Stimulated activated CD8-positive, alpha-beta memory T cell treated with anti-CD3 and anti-CD28 coated beads, Interleukin-15, amount 100 ng/mL, for 24 hours (primary cell): ENCODE measurements at regions not wholly inside any gene's neighbourhood (a gene's known extent, or its start where the extent isn't known, plus 50 kb on each side); places are given as distances from the start of the nearest gene placed in this dataset.
"Not testable (repeated sequence)": the region's sequence is repeated elsewhere in the genome, so short reads cannot be mapped to it uniquely, and the experiment has no call there.

Experiments used
- DNase-seq: peaks from one replicate; pipeline ENCODE4 v3.0.0-alpha.2; 2020; ENCODE audit warnings: low read depth

DNA sequence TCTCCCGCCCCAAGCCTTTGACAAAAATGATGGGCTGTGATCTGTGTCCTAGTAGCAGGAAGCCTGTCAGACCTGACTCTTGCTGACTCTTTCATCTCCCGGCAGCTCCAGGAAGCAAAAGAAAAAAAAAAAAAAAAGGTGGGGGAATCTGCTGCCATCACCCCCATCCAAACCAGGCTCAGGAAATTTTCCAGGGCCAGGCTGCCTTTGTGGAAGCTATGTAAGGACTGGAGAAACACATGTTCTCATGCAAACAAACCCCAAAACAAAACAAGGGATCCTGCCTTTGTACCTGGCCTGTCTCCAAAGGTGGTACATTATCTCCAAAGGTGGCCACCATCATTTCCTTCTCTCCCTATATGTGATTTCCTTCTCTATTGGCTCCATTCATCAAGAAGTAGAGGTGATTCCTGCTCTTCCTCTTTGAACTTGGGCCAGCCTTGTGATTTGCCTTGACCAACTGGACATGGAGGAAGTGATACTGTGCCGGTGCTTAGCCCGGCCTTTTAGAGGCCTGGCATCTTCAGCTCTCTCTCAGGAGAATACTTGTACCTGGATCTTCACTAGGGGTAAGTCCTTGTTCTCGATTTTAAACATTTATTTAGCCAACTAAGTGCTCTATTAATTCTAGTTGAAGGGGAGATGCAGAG, 192.2 kb upstream of the SVIL start:
- DNase-seq, result no peak

GRCh38 chr10:29826221-29826620, 191.4 kb upstream of the SVIL start:
- DNase-seq, result no peak

DNA sequence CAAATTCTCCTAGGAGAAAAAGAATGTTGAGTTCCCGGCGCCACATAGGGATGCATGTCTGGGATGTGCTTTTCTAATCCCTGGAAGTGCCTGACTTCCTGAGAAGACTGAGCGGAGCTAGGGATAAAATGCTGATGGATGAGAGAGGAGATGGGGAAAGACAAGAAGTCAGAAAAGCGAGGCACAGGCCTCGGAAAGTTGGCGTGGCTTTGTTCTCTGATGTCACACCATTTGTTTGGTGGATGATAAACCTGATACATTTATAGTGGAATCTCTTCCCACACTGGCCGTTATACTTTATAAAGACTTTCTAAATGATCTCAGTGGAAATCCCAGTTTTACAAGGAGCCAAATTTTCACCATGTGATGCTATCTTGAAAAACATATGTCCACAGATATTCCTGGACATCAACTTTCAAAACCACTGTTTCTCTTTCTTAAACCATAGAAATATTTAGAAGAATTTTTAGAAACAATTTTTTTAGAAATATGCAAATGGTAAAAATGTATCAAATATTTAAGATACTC, 188.8 kb upstream of the SVIL start:
- DNase-seq, result no peak

DNA sequence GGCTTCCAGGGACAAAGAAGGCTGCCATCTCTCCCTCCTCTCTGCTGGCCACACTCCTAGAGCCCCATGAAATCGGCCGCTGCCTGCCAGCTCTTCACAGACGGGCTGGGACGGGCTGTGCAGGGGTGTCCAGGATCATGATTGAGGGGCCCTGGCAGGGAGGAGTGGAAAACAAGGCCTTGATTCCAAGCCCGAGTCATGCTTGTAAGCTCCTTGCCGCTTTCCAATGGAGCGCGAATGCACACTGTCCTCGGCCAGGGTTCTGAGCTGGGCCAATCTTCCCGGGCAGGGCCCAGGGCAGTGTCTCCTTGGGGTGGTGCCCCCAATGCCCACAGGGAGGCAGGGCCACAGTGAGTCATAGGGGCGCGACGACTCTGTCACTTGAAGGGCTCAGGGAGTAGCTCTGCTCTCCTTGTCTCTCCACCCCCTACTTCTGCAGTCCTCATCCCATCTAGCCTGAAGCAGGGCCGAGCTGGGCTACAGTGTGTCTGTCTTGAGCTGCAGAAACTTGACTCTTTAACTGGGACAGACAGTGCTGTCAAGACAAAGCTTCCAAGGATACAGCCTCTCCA, 186.2 kb upstream of the SVIL start:
- no peak for DNase-seq

DNA sequence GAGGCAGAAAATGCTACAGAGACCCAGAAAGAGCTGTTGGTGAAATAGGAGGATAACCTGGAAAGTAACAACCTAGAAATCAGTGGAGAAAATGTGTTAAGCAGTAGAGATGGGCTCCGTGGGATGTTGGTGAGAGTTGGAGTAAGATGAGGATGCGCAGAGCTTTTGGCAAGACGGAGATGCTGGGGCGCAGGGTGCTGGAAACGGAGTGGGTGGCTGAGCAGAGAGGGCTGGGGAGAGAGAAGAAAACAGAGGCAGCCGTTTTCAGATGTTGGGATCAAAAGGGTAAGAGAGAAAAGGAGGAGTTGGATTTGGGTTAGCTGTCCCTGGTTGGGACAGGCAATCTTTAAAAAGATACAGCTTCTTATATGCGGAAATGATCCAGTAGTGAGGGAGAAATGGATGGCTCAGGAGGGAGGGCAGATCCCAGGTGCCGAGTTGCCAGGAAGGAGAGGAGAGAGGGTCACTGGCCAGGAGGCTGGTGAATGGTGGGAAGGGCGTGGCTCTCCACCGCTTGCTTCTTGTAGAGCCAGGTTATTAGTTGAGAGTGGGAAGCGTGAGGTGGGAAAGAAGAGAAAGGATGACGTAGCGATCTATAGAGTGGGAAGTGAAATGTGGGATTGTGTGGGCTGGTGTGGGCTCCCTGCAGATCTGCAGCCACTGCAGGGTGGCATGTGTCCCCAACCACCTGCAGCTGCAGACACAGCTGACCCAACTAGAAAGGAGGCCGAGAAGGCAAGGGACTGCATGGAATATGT, 182.2 kb upstream of the SVIL start:
- DNase-seq, result no peak

DNA sequence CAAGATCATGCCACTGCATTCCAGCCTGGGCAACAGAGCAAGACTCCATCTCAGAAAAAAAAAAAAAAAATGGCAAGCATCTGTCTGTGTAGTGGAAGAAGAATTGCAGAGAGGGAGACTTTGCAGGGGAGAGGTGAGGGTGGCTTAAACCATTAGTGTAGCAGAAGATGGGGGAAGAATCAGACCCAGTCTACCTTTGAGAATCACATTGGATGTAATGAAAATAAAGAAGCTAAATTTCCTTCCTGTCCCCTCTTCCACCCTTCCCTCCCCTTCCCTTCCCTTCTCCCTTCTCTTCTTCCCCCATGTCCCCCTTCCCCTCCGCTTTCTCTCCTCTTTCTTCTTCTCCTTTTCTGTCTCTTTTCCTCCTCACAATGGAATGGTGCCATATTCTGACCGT, 180.8 kb upstream of the SVIL start:
- no peak for DNase-seq

GRCh38 chr10:29811751-29812427, 177.1 kb upstream of the SVIL start:
- DNase-seq, result no peak

DNA sequence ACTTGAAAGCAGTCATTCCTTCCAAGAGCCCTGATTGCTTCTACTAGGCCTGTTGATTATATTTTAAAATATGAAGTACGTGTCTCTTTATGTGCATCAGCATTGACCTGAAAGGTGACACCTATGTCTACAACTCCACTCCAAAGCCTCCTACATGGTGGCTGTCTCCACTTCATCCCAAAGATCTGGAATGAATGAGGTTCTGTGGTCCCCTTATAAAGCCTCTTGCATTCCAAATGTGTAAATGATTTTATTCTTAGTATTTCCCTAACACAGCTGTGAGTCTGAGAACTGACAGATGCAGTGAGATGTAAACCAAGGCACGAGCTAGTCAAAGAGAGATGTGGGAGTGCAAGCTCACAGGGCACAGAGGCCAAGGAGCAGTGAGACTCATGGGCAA, 176.0 kb upstream of the SVIL start:
- no peak for DNase-seq

GRCh38 chr10:29810231-29810630, 175.5 kb upstream of the SVIL start:
- not testable (repeated sequence) for DNase-seq

DNA sequence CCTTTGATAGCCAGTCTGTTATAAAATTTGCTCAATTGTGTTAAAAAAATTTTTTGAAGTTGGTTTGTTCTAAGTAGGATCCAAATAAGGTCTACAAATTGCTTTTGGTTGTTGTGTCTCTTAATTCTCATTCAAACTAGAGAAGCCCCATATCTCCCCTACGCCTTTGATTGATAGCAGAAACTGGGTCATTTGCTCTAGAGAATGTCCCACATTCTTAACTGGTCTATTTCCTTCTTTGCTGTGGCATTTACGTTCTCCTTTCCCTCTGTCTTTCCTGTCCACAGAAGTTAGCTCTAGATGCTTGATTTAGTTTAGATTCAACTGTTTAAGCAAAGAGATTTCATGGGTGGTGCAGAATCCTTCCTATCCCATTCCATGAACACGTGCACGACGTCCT, 174.6 kb upstream of the SVIL start:
- no peak for DNase-seq

DNA sequence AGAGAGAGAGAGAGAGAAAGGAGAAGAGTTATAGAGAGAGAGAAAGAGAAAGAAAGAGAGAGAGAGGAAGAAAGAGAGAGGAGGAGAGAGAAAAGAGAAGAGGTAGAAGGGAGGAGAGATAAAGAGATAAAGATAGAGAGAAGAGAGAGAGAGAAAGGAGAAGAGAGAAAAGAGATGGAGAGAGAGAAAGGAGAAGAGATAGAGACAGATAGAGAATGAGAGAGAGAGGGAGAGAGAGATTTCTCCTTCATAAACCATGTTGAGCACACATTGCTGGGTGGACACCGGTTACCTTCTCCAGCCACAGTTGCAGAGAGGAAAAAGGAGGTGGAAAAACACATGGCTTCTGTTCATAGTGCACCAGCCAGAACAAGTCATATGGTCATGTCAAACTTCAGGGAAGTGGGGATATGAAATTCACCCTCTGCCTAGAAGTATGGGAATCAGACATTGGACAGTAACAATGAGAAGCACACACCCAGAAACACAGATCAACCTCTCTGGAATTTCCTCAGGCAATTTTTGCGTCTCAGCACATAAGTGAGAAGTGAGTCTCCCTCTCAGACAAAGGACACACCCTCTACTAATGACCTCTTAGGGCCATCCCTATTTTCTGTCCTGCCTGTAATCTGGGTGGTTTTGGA, 172.5 kb upstream of the SVIL start:
- DNase-seq, result no peak

- DNase-seq, result no peak
Observed at GRCh38 chr10:29806350-29806788, 171.6 kb upstream of the SVIL start.

- no peak for DNase-seq
Observed at GRCh38 chr10:29805134-29805723, 170.5 kb upstream of the SVIL start.

- no peak for DNase-seq
Observed at GRCh38 chr10:29804025-29804852, 169.5 kb upstream of the SVIL start.

- no peak for DNase-seq
Observed at GRCh38 chr10:29802171-29802570, 167.4 kb upstream of the SVIL start.

- no peak for DNase-seq
Observed at GRCh38 chr10:29798921-29799690, 164.3 kb upstream of the SVIL start.

GRCh38 chr10:29797616-29798015, 162.8 kb upstream of the SVIL start:
- DNase-seq, result no peak

DNA sequence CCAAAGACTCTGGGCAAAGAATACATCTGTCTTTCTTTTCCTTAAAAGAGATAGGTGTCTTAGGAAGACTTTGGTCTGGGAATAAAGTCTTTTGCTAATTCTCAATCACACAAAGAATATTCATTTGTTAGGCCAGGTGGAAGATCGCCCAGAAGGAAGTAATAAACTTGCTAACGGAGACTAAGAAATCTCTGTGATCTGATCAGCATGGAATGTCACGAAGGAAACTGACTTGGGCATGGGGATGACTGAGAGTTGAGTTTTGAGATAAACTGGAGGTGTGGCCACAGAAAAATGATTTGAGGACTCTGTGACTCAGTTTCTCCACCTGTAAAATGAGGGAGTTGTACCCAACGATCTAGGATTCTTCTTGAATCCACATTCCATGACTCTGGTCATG, 161.1 kb upstream of the SVIL start:
- DNase-seq, result no peak

DNA sequence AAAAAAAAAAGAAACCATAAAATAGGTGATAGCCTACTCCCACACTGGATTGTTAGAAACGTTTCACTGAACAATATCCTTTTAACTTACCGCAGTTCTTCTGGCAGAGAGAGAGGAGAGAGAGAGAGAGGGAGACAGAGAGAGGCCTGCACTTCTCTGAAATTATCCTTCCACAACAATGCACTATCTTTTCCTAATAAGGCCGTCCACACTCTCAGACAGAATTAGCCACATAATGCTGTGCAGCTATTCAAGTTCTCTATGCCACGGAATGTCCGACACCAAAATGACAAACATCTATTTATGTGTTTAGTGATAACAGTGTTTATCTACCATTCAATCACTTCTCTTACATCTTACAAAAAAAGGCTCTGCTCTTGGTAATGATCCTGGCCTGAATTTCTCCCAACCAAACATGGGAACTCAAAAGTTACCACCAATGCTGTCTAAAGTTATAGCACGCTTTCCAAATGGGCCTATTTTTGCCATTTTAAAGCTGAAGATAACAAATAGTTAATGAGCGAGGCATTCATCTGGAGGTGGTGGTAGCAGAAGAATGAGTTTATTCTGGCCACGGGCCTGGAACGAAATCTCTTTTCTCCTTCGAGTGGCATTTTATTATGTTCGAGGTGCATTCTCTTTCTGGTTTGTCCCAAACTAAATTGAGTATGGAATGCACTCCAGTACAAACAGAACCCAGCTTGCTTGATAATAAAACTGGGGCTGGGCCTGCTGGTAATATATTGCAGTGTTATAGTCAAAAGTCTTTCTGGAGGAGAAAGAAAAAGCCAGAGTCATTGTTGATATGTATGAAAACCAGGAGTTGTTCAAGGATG, 160.2 kb upstream of the SVIL start:
- no peak for DNase-seq
